K562 (cell line): ENCODE measurements at regions not wholly inside any gene's neighbourhood (a gene's known extent, or its start where the extent isn't known, plus 50 kb on each side); places are given as distances from the start of the nearest gene placed in this dataset.

Source experiments
- ATAC-seq: fragments of 200-7000 bp; cut with Tn5 transposase; 3 replicates; pipeline ENCODE4 v1.9.1; 2020; ENCODE audit warnings: moderate library complexity
- BruUV-seq: library from RNA; stranded (reverse); fragments of 400-500 nt; replicated peaks from 2 replicates; lab custom pipeline; 2021; lab: Mats Ljungman, UMichigan
- CTCF ChIA-PET: fragments of 300-600 bp; formaldehyde crosslinking; extraction: SDS; loops from one replicate; lab custom pipeline; 2021; ENCODE audit warnings: low intra/inter-chr PET ratio; lab: Yijun Ruan, JAX
- POLR2A ChIA-PET: fragments of 300-600, 350-650 bp; sonication (Branson Sonifier 250); formaldehyde crosslinking; extraction: SDS; loops from one replicate; lab custom pipeline; 2021; ENCODE audit warnings: antibody characterized with exemption, inconsistent platforms; lab: Yijun Ruan, JAX
- DNase-seq, 4 experiments: peaks; one replicate each; pipeline versions ENCODE4 v3.0.0 to v3.0.0-alpha.2; 2011 to 2018; ENCODE audit warnings: low spot score in 3 of 4, mixed read lengths in 3 of 4; ENCODE audit errors: extremely low read depth in 1 of 4
- FAIRE-seq: peaks from 2 replicates; lab custom pipeline; 2011; peaks lifted over from hg19 to GRCh38; lab: Jason Lieb, UNC
- H2AFZ ChIP-seq: 2 replicates; pipeline ENCODE4 v1.6.0; 2011; ENCODE audit warnings: low read depth, low read length, control low read depth, inconsistent platforms
- H3K27ac ChIP-seq: fragments of 200-600 bp; 3 replicates; pipeline ENCODE4 v1.8.0; 2011; ENCODE audit warnings: low read depth, mild to moderate bottlenecking, control low read depth, inconsistent platforms, low read length, moderate library complexity, mixed read lengths; ENCODE audit errors: extremely low read depth
- H3K27me3 ChIP-seq, 2 experiments: fragments of 300-600 bp in 1 of 2; 2 replicates in 1 of 2; 3 replicates in 1 of 2; pipeline versions ENCODE4 v1.6.0 to v1.8.0; 2011; ENCODE audit warnings: inconsistent platforms in 2 of 2, low read length in 2 of 2, mild to moderate bottlenecking in 1 of 2, mixed read lengths in 1 of 2, moderate library complexity in 1 of 2; ENCODE audit not compliant: control insufficient read depth in 2 of 2, insufficient read depth in 2 of 2
- H3K36me3 ChIP-seq: fragments of 300-600 bp; 3 replicates; pipeline ENCODE4 v1.8.0; 2011; ENCODE audit warnings: mild to moderate bottlenecking, low read length, inconsistent platforms; ENCODE audit not compliant: control insufficient read depth, insufficient read depth
- H3K4me1 ChIP-seq, 2 experiments: fragments of 200-600 bp in 1 of 2; replicated peaks in 1 of 2; 2 replicates in 1 of 2; 3 replicates in 1 of 2; pipeline versions ENCODE4 v1.5.1 to v1.8.0; 2011; ENCODE audit warnings: inconsistent platforms in 2 of 2, low read length in 2 of 2, mild to moderate bottlenecking in 1 of 2, mixed read lengths in 1 of 2, moderate library complexity in 1 of 2; ENCODE audit not compliant: control insufficient read depth in 2 of 2, insufficient read depth in 2 of 2
- H3K4me2 ChIP-seq: 2 replicates; pipeline ENCODE4 v1.6.1; 2011; ENCODE audit warnings: low read length, control low read depth, inconsistent platforms, mixed read lengths; ENCODE audit not compliant: insufficient read depth
- H3K4me3 ChIP-seq: fragments of 200-600 bp; sonication (generic), shearing (Covaris generic); 2 replicates; pipeline ENCODE4 v1.5.1; 2016; ENCODE audit warnings: control low read depth, inconsistent platforms
- H3K79me2 ChIP-seq: fragments of 200-600 bp; 3 replicates; pipeline ENCODE4 v1.8.0; 2011; ENCODE audit warnings: low read length, inconsistent platforms; ENCODE audit not compliant: control insufficient read depth, insufficient read depth
- H3K9ac ChIP-seq, 2 experiments: 2 replicates each; pipeline versions ENCODE4 v1.6.0 to v1.6.1; 2011; ENCODE audit warnings: low read depth in 2 of 2, low read length in 2 of 2, control low read depth in 1 of 2, inconsistent platforms in 1 of 2, mild to moderate bottlenecking in 1 of 2, mixed read lengths in 1 of 2; ENCODE audit not compliant: insufficient read depth in 1 of 2
- H3K9me1 ChIP-seq: one replicate; pipeline ENCODE4 v1.6.0; 2011; ENCODE audit warnings: inconsistent platforms, mild to moderate bottlenecking, low read length, moderate library complexity; ENCODE audit not compliant: control insufficient read depth, insufficient read depth
- H3K9me3 ChIP-seq: replicated peaks from 2 replicates; pipeline ENCODE4 v1.5.1; 2011; ENCODE audit warnings: low read depth, low read length, inconsistent platforms; ENCODE audit not compliant: control insufficient read depth, insufficient read depth
- H4K20me1 ChIP-seq: replicated peaks from 2 replicates; pipeline ENCODE4 v1.6.1; 2011; ENCODE audit warnings: low read length, inconsistent platforms, mixed read lengths; ENCODE audit not compliant: control insufficient read depth, insufficient read depth
- CC2D1A ChIP-seq: fragments of 450-650 bp; IDR thresholded peaks from 2 replicates; pipeline ENCODE4 v1.6.1; 2017; ENCODE audit warnings: mild to moderate bottlenecking
- CREB3 ChIP-seq: fragments of 450-650 bp; conservative IDR thresholded peaks from 2 replicates; pipeline ENCODE4 v1.6.1; 2016; ENCODE audit warnings: missing genetic modification characterization, low read depth, mild to moderate bottlenecking, missing compliant biosample characterization, moderate library complexity
- CXXC5 ChIP-seq: fragments of 250-450 bp; sonication (Bioruptor Pico); IDR thresholded peaks from 2 replicates; pipeline ENCODE4 v1.8.0; 2022; ENCODE audit warnings: inconsistent platforms, mild to moderate bottlenecking, moderate library complexity
- FOXJ3 ChIP-seq: sonication (generic); formaldehyde crosslinking; IDR thresholded peaks from 2 replicates; pipeline ENCODE4 v1.4.0; 2020; ENCODE audit warnings: mild to moderate bottlenecking, missing genetic modification reagents
- HNRNPUL1 ChIP-seq: fragments of 200-400 bp; formaldehyde crosslinking; IDR thresholded peaks from 2 replicates; pipeline ENCODE4 v1.6.1; 2017; ENCODE audit warnings: low read length
- IRF1 ChIP-seq: sonication (generic); formaldehyde crosslinking; IDR thresholded peaks from 2 replicates; pipeline ENCODE4 v1.8.0; 2022; ENCODE audit warnings: missing genetic modification reagents, mild to moderate bottlenecking, borderline replicate concordance
- NR2C2 ChIP-seq, 2 experiments: fragments of 200-800 bp in 1 of 2; sonication (Bioruptor generic) in 1 of 2; sonication (generic) in 1 of 2; formaldehyde crosslinking in 1 of 2; IDR thresholded peaks; 2 replicates each; pipeline versions ENCODE4 v1.6.1 to v1.8.0; 2016 to 2022; ENCODE audit warnings: mild to moderate bottlenecking in 1 of 2, missing compliant biosample characterization in 1 of 2, missing genetic modification characterization in 1 of 2, missing genetic modification reagents in 1 of 2
- RNF2 ChIP-seq: sonication (generic); IDR thresholded peaks from 2 replicates; pipeline ENCODE4 v1.6.1; 2016
- ZBTB17 ChIP-seq: fragments of 450-650 bp; formaldehyde crosslinking; IDR thresholded peaks from 2 replicates; pipeline ENCODE4 v1.4.0; 2020; ENCODE audit warnings: mild to moderate bottlenecking
- ZNF224 ChIP-seq: sonication (generic); formaldehyde crosslinking; IDR thresholded peaks from 2 replicates; pipeline ENCODE4 v1.8.0; 2022; ENCODE audit warnings: mild to moderate bottlenecking, missing genetic modification reagents
- ZNF311 ChIP-seq: fragments of 250-450 bp; sonication (Bioruptor Pico); IDR thresholded peaks from 2 replicates; pipeline ENCODE4 v1.4.0; 2020; ENCODE audit warnings: mild to moderate bottlenecking, moderate library complexity
- WGBS: fragments of 100-300 bp; shearing (Covaris generic); methylation state at CpG from one replicate; pipeline ENCODE4 v1.1.6; 2016; ENCODE audit warnings: low coverage, mixed read lengths; ENCODE audit not compliant: insufficient coverage; ENCODE audit errors: missing lambda C conversion rate; 5-methylcytosine and 5-hydroxymethylcytosine counted together
- in situ Hi-C: fragments of 300-500 bp; cut with MboI; formaldehyde crosslinking; loops from 4 replicates; pipeline ENCODE4 v1.15.0; 2018; ENCODE audit warnings: inconsistent platforms, mixed read lengths
- intact Hi-C: fragments of 100-400 bp; cut with micrococcal nuclease; formaldehyde crosslinking; loops from 2 replicates; pipeline ENCODE4 v1.14.2; 2022

- ATAC-seq (no peak), DNase-seq (no peak), FAIRE-seq (no peak)
- H3K9ac ChIP-seq = no peak overlapping the region
- H3K36me3 ChIP-seq = no peaks in the 10 kb centered on the region
- H3K4me3 ChIP-seq = no peak overlapping the region
- H3K79me2 ChIP-seq = no peaks in the 10 kb centered on the region
- no TSS peak for BruUV-seq
- intact Hi-C loops (no loop called here), in situ Hi-C loops (no loop called here)
- no peak overlapping the region for H2AFZ ChIP-seq
- no peaks in the 10 kb centered on the region for H4K20me1 ChIP-seq
- no peak overlapping the region for H3K27ac ChIP-seq
- H3K4me2 ChIP-seq = no peak overlapping the region
- no peaks in the 10 kb centered on the region for H3K9me3 ChIP-seq
- CTCF ChIA-PET = no interaction called here
- no peaks in the 10 kb centered on the region for H3K4me1 ChIP-seq
- H3K9me1 ChIP-seq = no peaks in the 10 kb centered on the region
- H3K27me3 ChIP-seq = no peaks in the 10 kb centered on the region; a peak in 1 of 5 replicates
- TF ChIP-seq NR2C2 (CRISPR knock-in tag; IDR thresholded peaks at IDR 0.05) = no peak
- no peak for TF ChIP-seq NR2C2 (tag; IDR thresholded peaks at IDR 0.05)
- no peak for TF ChIP-seq HNRNPUL1
- TF ChIP-seq ZNF224 (CRISPR knock-in tag) = no peak
- no peak for TF ChIP-seq CXXC5 (CRISPR knock-in tag)
- TF ChIP-seq CC2D1A = no peak
- TF ChIP-seq FOXJ3 = no peak
- TF ChIP-seq ZNF311 = no peak
- TF ChIP-seq IRF1 = no peak
- no peak for TF ChIP-seq ZBTB17 (CRISPR knock-in tag)
- no peak for TF ChIP-seq CREB3
- TF ChIP-seq RNF2 = no peak
- POLR2A ChIA-PET = no interaction called here
- 0% methylated on average over 1 of the region's 1 CpG for WGBS
Measured at GRCh38 chr22:26865021-26865420, 207.6 kb downstream of the MIAT start.
